GM12891 (cell line): ENCODE measurements at regions not wholly inside any gene's neighbourhood (a gene's known extent, or its start where the extent isn't known, plus 50 kb on each side); places are given as distances from the start of the nearest gene placed in this dataset.

ENCODE experiments used
- POLR2A ChIP-seq: IDR thresholded peaks from 2 replicates; pipeline ENCODE4 v1.6.1; 2011; ENCODE audit warnings: low read depth, low read length, control low read depth
- POLR2AphosphoS5 ChIP-seq: IDR thresholded peaks from 2 replicates; pipeline ENCODE4 v1.6.1; 2011; ENCODE audit warnings: low read depth, low read length, control low read depth
- POU2F2 ChIP-seq: IDR thresholded peaks from 2 replicates; pipeline ENCODE4 v1.6.1; 2011; ENCODE audit warnings: low read depth, mild to moderate bottlenecking, control low read depth, low read length, moderate library complexity
- TAF1 ChIP-seq: IDR thresholded peaks from 2 replicates; pipeline ENCODE4 v1.6.1; 2011; ENCODE audit warnings: low read depth, low read length, control low read depth

- TF ChIP-seq POLR2AphosphoS5 (no peak), POLR2A (no peak), TAF1 (no peak), POU2F2 (no peak)
Measured at GRCh38 chr9:96172797-96173196, 129.2 kb downstream of the HSD17B3 start.
